HUES64 (cell line): ENCODE measurements at regions not wholly inside any gene's neighbourhood (a gene's known extent, or its start where the extent isn't known, plus 50 kb on each side); places are given as distances from the start of the nearest gene placed in this dataset.
"Not testable (repeated sequence)": the region's sequence is repeated elsewhere in the genome, so short reads cannot be mapped to it uniquely, and the experiment has no call there.

ENCODE experiments used
- H3K27ac ChIP-seq: 2 replicates; pipeline ENCODE4 v1.7.0; 2013; ENCODE audit warnings: low read depth, low read length, inconsistent platforms
- H3K27me3 ChIP-seq: 2 replicates; pipeline ENCODE4 v1.6.1; 2013; ENCODE audit warnings: mild to moderate bottlenecking, low read length; ENCODE audit not compliant: insufficient read depth
- H3K36me3 ChIP-seq: 2 replicates; pipeline ENCODE4 v1.6.1; 2013; ENCODE audit warnings: mild to moderate bottlenecking, low read length; ENCODE audit not compliant: insufficient read depth
- H3K4me1 ChIP-seq: 2 replicates; pipeline ENCODE4 v1.6.1; 2013; ENCODE audit warnings: mild to moderate bottlenecking, low read length, moderate library complexity; ENCODE audit not compliant: insufficient read depth
- H3K4me3 ChIP-seq: 2 replicates; pipeline ENCODE4 v1.5.1; 2013; ENCODE audit warnings: mild to moderate bottlenecking, low read length, moderate library complexity
- H3K9ac ChIP-seq: 2 replicates; pipeline ENCODE4 v1.6.1; 2013; ENCODE audit warnings: mild to moderate bottlenecking, low read depth, low read length
- H3K9me3 ChIP-seq: 2 replicates; pipeline ENCODE4 v1.6.1; 2013; ENCODE audit warnings: low read depth, low read length; ENCODE audit not compliant: insufficient read depth
- WGBS: fragments of 150-250, 120-280 bp; methylation state at CpG from one replicate; pipeline ENCODE4 v1.1.7; 2013; ENCODE audit warnings: missing lambda C conversion rate; 5-methylcytosine and 5-hydroxymethylcytosine counted together

DNA sequence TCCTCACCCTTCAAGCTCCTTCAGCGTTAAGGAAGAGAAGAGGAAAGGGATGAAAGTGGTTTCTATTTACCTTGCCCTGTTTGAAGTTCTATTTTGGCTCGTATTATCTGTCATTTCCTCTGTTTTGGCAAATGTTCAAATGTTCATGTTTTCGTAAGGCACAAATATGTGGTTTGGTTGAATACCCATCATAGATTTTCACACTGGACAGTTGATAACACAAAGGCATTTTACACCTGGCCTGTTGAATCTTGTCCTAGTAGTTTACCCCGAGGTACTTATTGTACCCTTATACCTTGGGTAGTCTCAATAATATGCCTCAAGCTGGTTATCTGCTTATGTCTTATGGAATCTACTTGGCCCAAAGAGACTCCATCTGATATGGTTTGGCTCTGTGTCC, 706.9 kb downstream of the METTL15 start:
- H3K36me3 ChIP-seq: no peaks in the 10 kb centered on the region
- WGBS: 94% methylated on average over 3 of the region's 4 CpGs
- no peak overlapping the region for H3K9ac ChIP-seq
- H3K4me1 ChIP-seq: no peaks in the 10 kb centered on the region
- no peaks in the 10 kb centered on the region for H3K27me3 ChIP-seq
- no peak overlapping the region for H3K4me3 ChIP-seq
- no peaks in the 10 kb centered on the region for H3K9me3 ChIP-seq
- H3K27ac ChIP-seq: no peak overlapping the region

DNA sequence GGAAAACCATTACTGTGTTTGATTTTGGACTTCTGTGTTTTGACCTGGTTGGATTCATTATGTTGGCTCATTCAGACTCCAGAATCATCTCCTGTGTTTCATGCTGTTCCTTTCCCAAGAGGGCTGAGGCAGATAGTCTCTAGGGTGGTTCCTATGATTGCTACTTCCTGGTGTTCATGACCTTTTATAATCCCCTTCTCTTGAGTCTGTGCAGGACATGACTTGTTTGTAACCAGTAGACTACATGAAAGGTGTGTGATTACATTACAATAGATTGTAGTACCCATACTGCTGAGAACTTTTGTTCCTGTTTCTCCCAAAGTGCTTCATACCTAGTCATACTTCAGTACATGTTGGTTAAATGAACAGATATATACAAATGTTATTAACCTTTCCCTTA, 700.6 kb downstream of the METTL15 start:
- Histone ChIP-seq H3K27ac (no peak overlapping the region), H3K4me3 (no peak overlapping the region), H3K27me3 (no peaks in the 10 kb centered on the region), H3K4me1 (peaks cover 4% of the 10 kb centered on the region; the same call in 1 of the 2 replicates), H3K9ac (no peak overlapping the region), H3K36me3 (no peaks in the 10 kb centered on the region), H3K9me3 (no peaks in the 10 kb centered on the region)

GRCh38 chr11:28799316-28799715, 691.1 kb downstream of the METTL15 start:
- H3K9me3 ChIP-seq: no peaks in the 10 kb centered on the region
- H3K9ac ChIP-seq: no peak overlapping the region
- no peak overlapping the region for H3K4me3 ChIP-seq
- H3K36me3 ChIP-seq: no peaks in the 10 kb centered on the region
- WGBS: 79% methylated on average over 2 of the region's 2 CpGs
- peaks cover 5% of the 10 kb centered on the region for H3K4me1 ChIP-seq
- H3K27ac ChIP-seq: no peak overlapping the region
- H3K27me3 ChIP-seq: no peaks in the 10 kb centered on the region

GRCh38 chr11:28798286-28798685, 690.1 kb downstream of the METTL15 start:
- no peak overlapping the region for H3K4me3 ChIP-seq
- H3K4me1 ChIP-seq: peaks cover 15% of the 10 kb centered on the region
- no peaks in the 10 kb centered on the region for H3K36me3 ChIP-seq
- H3K9me3 ChIP-seq: no peaks in the 10 kb centered on the region
- 92% methylated on average over 2 of the region's 2 CpGs for WGBS
- H3K9ac ChIP-seq: no peak overlapping the region
- no peak overlapping the region for H3K27ac ChIP-seq
- H3K27me3 ChIP-seq: no peaks in the 10 kb centered on the region

DNA sequence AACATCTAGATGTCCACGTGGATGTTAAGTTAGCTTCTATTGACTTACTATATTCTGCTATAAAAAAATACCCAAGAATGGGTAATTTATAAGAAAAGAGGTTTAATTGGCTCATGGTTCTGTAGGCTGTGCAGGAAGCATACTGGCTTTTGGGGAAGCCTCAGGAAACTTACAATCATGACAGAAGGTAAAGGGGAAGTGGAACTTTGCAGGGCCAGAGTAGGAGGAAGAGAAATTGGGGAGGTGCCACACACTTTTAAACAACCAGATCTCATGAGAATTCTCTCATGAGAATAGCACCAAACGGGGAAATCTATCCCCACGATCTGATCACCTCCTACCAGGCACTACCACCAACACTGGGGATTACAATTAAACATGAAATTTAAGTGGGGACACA, 689.3 kb downstream of the METTL15 start:
- Histone ChIP-seq H3K36me3 (no peaks in the 10 kb centered on the region), H3K27ac (no peak overlapping the region), H3K9ac (no peak overlapping the region), H3K27me3 (no peaks in the 10 kb centered on the region; the same call in 1 of the 2 replicates), H3K9me3 (no peaks in the 10 kb centered on the region), H3K4me1 (peaks cover 20% of the 10 kb centered on the region), H3K4me3 (no peak overlapping the region)
- WGBS: 91% methylated on average over 2 of the region's 3 CpGs

DNA sequence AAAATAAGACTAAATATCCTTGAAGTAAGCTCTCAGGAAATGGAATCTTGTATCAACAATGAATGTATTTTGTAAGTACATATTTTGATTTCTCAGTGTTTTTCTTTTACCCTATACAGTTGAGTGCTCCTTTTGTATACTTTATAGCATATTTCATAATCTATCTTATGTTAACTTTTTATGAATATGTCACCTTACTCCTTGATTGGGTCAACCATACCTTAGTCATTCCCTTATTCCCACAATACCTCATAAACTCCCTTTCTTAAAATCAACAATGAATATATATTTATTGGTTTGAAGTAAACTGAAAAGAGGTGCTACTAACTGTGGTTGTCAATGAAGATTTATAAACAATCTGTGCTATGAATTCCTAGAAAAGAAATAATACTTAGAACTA, 686.2 kb downstream of the METTL15 start:
- Histone ChIP-seq H3K27ac (peak overlapping the region; percentile 72; the same call in 1 of the 2 replicates), H3K4me3 (no peak overlapping the region), H3K9ac (no peak overlapping the region), H3K36me3 (no peaks in the 10 kb centered on the region), H3K27me3 (no peaks in the 10 kb centered on the region; the same call in 1 of the 2 replicates), H3K4me1 (peaks cover 20% of the 10 kb centered on the region), H3K9me3 (0 out of 2 replicates have a peak, but pooled peaks cover 3% of the 10 kb centered on the region)

DNA sequence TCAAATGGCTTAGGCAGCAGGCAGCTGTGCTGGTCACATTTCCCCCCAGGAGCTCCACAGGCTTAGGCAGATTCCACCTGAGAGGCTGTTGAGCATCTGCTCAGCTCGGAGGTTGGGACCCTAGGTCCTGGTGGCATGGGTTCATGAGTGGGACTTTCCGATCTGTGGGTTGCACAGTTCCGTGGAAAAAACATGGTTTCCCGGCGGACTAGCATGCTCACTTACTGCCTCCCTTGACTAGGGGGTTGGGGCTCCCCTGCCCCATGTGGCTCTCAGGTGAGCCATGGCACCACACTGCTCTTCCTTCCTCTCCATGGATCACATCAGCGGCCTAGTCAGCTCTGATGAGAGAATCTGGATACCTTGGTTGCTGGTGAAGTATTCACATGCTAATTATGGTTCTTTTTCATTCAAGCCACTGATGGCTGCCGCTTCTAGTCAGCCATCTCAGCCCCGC, 685.1 kb downstream of the METTL15 start:
- peak overlapping the region; percentile 77; the same call in 1 of the 2 replicates for H3K27ac ChIP-seq
- WGBS: 31% methylated on average over 8 of the region's 8 CpGs
- no peak overlapping the region for H3K9ac ChIP-seq
- H3K36me3 ChIP-seq: no peaks in the 10 kb centered on the region
- 0 out of 2 replicates have a peak, but pooled peaks cover 3% of the 10 kb centered on the region for H3K9me3 ChIP-seq
- H3K27me3 ChIP-seq: no peaks in the 10 kb centered on the region; the same call in 1 of the 2 replicates
- H3K4me1 ChIP-seq: peaks cover 20% of the 10 kb centered on the region
- H3K4me3 ChIP-seq: peak overlapping the region; percentile 22; the same call in 1 of the 2 replicates

DNA sequence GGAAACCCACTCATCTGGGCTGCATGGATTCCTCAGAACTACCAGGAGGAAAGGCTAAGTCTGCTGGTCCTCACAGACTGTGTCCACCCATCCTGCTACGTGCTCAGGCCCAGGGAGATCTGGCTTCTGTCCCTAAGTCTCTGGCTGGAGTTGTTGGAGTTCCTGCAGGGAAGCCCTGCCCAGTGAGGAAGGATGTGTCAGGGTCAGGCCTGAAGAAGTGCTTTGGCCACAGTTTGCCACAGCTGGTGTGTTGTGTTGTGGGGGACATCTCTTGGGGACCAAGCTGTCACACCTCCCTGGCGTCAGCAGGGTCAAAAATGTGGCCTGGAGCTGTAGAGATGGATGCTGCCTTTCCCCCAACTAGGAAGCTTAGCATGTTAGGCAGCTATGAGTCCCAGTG, 684.7 kb downstream of the METTL15 start:
- no peaks in the 10 kb centered on the region for H3K36me3 ChIP-seq
- H3K9ac ChIP-seq: no peak overlapping the region
- H3K4me3 ChIP-seq: no peak overlapping the region
- peaks cover 20% of the 10 kb centered on the region for H3K4me1 ChIP-seq
- WGBS: 87% methylated on average over 2 of the region's 2 CpGs
- H3K27me3 ChIP-seq: no peaks in the 10 kb centered on the region; the same call in 1 of the 2 replicates
- 0 out of 2 replicates have a peak, but pooled peaks cover 3% of the 10 kb centered on the region for H3K9me3 ChIP-seq
- H3K27ac ChIP-seq: peak overlapping the region; percentile 77; the same call in 1 of the 2 replicates

GRCh38 chr11:28787897-28788296, 679.7 kb downstream of the METTL15 start:
- not testable (repeated sequence) for H3K27me3 ChIP-seq, H3K9ac ChIP-seq, H3K9me3 ChIP-seq, H3K4me1 ChIP-seq, H3K4me3 ChIP-seq, H3K27ac ChIP-seq, H3K36me3 ChIP-seq
- WGBS: 100% methylated on average over 2 of the region's 2 CpGs

GRCh38 chr11:28777126-28777525, 668.9 kb downstream of the METTL15 start:
- H3K9ac ChIP-seq: no peak overlapping the region
- WGBS: 80% methylated on average over 6 of the region's 6 CpGs

DNA sequence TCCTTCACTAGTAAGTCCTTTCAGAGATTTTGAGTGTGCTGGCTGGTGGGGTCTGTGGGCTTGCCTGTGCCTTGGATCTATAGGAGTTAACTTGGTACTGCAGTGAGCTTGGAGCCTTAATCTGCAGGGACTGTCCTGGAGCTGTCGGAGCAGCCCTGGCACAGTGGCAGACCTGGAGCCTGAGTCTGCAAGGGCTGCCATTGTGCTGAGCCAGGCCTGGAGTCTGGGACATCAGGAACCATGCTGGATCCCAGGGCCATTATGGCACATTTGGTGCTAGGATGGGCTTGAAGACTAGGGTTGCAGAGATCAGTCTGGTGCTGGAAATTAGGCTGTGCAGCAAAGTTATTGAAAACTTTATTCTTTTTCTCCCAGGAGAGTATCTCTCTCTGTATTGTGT, 665.4 kb downstream of the METTL15 start:
- Histone ChIP-seq H3K36me3 (no peaks in the 10 kb centered on the region), H3K27me3 (no peaks in the 10 kb centered on the region), H3K4me1 (no peaks in the 10 kb centered on the region; the same call in 1 of the 2 replicates), H3K27ac (peak overlapping the region; percentile 78; the same call in 1 of the 2 replicates), H3K9ac (no peak overlapping the region), H3K4me3 (no peak overlapping the region), H3K9me3 (peaks cover 11% of the 10 kb centered on the region)
- 86% methylated on average over 1 of the region's 1 CpG for WGBS

More at GRCh38 chr11:28777126-28777525, 668.9 kb downstream of the METTL15 start:
- Histone ChIP-seq H3K27ac (no peak overlapping the region), H3K36me3 (no peaks in the 10 kb centered on the region), H3K9me3 (peaks cover 20% of the 10 kb centered on the region), H3K4me1 (no peaks in the 10 kb centered on the region; the same call in 1 of the 2 replicates), H3K27me3 (no peaks in the 10 kb centered on the region), H3K4me3 (no peak overlapping the region)

DNA sequence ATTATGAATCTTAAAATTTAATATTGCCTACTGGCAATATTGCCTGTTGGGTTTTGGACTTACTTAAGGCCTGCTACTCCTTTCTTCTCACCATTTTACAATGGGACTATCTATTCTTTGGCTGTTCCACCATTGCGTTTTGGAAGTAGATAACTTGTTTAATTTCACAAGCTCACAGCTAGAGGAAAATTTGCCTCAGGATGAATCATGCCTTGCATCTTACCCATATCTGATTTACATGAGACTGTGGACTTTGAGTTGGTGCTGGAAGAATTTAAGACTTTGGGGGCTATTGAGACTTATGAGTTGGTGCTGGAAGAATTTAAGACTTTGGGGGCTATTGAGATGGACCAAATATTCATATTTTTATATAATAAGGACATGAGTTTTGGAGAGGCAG, 662.6 kb downstream of the METTL15 start:
- Histone ChIP-seq H3K9ac (no peak overlapping the region), H3K4me3 (no peak overlapping the region), H3K9me3 (peaks cover 11% of the 10 kb centered on the region), H3K4me1 (no peaks in the 10 kb centered on the region; the same call in 1 of the 2 replicates), H3K27ac (no peak overlapping the region), H3K36me3 (no peaks in the 10 kb centered on the region), H3K27me3 (no peaks in the 10 kb centered on the region)
- WGBS: 82% methylated on average over 1 of the region's 1 CpG
